Stimulated activated CD4-positive, alpha-beta T cell treated with anti-CD3 and anti-CD28 coated beads, Interleukin-1b, Interleukin-23, amount 100 ng/mL, for 4 hours (primary cell): ENCODE measurements at regions not wholly inside any gene's neighbourhood (a gene's known extent, or its start where the extent isn't known, plus 50 kb on each side); places are given as distances from the start of the nearest gene placed in this dataset.
"Not testable (repeated sequence)": the region's sequence is repeated elsewhere in the genome, so short reads cannot be mapped to it uniquely, and the experiment has no call there.

Source experiments
- DNase-seq, 2 donors: peaks; one replicate each; pipeline ENCODE4 v3.0.0-alpha.2; 2020; ENCODE audit warnings: low read depth in 2 of 2

DNA sequence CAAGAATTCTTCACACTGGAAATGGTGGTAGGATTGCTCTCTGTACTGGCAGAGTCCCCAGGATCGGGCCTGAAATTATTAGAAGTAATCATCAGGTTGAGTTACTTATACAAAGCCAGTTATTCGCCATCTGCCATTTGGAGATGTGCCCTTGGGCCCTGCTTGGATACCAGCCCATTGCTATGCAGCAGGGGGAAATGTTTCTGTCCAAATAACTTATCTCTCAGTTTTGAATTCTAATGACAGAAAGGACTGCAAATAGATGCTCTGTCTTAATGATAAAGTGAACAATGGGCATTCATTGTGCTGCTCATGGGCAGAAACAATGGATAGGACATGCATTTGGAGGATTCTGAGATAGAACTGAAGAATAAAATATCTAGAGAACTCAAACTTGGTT, 139.1 kb upstream of the PELI2 start:
- DNase-seq: no peak

DNA sequence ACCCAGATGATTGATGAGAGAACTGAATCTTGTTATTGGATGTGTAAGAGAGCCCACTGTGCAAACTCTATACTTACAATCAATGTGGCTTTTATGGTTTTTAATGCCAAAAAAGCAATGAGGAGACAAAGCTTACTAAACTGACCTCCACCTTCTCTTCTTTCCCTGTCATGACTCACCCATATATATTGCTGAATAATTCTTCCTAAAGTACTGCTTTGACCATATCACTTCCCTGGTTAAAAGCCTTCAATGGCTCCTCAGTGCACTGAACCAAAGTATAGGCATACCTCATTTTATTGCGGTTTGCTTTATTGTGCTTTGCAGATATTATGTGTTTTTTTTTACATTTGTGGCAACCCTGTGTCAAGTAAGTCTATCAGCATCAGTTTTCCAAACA, 138.4 kb upstream of the PELI2 start:
- DNase-seq: no peak

DNA sequence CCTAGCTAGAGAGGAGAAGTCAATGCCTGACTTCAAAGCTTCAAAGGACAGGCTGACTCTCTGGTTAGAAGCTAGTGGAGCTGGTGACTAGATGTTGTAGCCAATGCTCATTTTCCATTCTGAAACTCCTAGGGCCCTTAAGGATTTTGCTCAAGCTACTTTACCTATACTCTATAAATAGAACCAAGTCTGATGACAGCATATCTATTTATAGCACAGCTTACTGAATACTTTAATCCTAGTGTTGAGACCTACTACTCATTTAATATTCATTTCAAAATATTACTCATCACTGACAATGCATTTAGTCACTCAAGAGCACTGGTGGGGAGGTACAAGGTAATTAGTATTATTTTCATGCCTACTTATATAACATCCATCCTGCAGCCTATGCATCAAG, 137.2 kb upstream of the PELI2 start:
- no peak for DNase-seq

DNA sequence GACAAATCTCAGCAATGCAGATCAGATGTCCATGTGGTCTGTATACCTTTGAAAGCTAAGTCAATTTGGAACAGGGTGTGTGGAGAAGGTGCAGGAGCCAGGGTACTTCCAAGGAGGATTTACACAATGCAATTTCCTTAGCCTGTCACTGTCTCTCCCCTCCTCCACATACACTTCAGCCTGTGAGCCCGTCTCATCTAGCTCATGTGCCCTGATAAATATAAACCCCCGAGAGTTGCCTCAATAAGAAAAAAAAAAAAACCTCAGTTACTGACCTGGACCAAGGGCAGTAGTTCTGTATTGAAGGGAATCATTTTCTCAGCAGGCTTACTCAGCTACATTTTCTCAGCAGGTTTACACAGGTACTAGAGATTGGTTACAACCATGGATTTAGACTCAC, 132.1 kb upstream of the PELI2 start:
- no peak for DNase-seq

DNA sequence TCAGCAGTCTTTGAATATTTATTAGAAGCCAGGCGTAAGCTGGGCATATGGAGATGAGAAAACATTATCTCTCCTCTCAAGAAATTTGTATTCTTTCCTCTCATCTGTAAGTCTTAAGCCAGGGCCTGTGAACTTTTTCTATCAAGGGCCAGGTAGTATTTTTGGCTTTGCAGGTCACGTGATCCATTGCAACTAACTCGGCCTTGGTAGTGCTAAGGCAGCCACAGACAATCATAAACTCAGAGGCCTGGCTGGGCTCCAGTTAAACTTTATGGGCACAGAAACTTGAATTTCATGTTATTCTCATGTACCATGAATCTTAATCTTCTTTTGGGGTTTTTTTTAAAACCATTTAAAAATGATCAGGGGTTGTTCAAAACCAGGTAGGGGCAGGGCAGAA, 117.4 kb upstream of the PELI2 start:
- no peak for DNase-seq

DNA sequence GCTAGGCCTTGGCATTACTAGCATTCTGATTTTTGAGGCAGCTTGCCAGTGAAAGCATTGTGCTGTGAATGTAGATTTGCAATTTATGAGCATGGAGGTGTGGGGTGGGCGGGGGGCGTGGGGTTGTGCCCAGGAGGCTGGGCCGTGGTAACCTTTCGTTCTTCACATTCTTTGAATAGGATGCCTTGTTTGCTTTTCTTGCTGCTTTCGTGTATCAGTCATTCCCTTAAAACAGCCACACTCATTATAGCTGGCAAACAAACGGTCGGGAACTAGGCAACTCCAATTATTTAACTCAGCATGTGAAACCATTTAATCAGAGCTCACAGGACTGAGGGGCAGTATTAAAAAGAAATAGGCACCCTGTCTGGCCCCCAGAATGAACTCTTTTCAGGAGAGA, 115.9 kb upstream of the PELI2 start:
- DNase-seq: no peak

DNA sequence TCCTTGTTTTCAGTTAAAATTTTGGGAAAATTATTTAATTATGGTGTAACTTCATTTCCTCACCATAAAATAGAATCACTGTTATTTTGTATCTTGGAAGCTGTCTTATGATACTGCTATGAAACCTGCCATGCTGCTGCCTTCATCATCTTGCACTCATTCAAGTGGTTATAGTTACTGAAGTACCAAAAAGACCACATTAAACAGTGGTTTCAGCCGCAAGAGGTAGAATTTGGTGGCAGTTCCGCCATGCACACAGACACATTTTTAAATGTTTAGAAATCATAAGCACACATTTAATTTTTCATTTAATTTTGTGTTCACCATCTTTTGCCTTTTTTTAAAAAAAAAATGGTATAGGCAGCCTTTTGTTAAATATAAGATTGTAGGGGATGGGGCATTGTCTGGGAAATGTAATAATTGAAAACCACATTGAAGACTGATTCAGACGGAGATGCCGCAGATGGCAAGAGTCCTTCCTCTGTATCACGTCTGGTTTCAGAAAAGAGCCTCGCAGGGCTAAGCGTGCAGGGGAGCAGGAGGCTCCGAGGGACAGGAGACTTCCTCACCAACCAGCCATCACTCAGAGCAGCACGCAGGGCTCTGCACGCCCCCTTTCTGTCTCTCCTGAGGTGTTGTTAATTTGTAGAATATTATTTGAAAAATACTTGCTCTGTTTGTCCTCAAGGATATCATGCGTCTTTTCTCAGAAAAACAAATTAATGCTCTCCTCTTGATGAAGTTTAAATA, 115.2 kb upstream of the PELI2 start:
- DNase-seq: peak in 1 of 2 donors; percentile 6

DNA sequence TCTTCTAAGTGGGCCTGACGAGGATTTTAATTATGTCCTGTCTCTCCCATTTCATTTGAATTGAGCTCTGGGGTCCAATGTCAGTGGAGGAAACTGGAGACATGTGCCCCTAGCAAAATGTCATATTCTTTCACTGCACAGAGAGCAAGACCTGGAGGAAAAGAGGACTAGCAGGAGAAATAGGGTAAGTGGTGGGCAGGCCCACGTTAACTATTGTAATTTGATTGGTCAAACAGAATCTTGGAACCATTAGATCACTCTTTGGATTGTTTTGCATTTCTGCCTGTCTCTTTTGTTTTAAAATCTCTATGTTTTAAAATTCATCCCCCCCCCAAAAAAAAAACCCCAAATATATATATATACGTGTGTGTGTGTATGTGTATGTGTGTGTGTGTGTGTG, 113.9 kb upstream of the PELI2 start:
- no peak for DNase-seq

DNA sequence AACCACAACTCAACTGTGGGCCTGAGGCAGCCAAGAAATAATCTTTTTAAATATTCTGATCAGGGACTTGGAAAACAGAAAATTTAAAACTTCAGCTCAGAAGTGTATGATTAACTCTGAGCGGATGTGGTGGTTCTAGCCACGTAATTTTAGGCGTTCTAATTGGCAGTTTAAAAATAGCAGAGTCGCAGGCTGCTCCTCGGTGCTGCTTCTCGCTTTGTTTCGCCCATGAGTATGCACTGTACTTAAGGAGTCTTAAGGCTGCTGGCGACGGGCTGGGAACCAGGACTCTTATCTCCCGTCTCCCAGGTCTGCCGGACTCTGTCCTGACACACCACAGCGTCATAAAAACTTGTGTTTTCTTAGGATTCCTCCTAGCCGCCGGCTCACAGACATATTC, 113.4 kb upstream of the PELI2 start:
- no peak for DNase-seq

DNA sequence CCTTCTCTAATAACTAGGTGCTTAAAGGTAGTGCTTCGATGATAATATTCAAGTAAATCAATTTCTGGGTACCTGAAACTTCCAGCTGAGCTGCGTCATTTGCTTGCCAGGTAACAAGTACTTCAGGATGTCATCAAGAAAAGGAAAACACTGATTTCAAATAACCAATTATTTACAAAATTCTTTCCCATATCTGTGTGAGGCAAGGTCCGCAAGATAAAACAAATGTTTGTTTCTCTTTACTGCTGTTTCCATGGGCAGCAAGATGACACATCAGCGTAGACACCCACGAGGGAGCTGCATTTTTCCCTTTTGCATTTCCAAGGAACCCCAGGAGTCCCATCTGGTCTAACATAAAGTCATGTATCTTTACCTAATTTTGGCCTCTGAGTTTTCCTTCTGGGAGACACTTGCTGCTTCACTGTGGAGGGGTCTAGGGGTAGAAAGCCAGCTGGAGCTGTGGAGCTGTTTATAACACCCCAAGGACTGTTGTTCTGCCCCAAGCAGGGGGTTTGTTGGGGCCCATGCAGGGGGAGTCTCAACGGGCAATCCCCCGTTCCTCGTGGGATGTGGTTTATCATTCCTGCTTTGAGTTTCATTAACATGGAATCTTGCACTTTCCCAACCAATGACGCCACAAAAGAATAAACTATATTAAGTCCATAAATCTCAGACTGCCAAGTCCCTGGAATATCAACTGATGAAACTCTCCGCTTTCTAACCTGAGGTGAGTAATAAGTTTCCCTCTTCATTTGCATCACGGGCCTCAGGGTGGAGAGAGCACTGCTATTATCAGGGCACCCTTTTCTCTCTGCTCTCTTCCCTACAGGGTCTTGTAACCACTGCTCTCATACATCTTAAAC, 112.8 kb upstream of the PELI2 start:
- no peak for DNase-seq

DNA sequence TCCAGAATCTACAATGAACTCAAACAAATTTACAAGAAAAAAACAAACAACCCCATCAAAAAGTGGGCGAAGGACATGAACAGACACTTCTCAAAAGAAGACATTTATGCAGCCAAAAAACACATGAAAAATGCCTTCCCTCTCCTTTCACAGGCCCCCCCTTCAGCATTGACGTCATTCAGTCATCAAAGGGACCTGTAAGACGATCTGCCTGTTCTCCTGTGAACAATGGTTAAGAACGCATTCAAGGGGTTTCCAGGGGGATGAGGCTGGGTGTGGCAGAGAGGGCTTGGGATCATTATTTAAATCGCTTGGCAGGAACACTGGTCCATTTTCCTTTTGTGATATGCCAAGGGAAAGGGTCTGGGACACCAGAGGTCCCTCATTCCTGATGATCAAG, 110.7 kb upstream of the PELI2 start:
- DNase-seq: not testable (repeated sequence)

DNA sequence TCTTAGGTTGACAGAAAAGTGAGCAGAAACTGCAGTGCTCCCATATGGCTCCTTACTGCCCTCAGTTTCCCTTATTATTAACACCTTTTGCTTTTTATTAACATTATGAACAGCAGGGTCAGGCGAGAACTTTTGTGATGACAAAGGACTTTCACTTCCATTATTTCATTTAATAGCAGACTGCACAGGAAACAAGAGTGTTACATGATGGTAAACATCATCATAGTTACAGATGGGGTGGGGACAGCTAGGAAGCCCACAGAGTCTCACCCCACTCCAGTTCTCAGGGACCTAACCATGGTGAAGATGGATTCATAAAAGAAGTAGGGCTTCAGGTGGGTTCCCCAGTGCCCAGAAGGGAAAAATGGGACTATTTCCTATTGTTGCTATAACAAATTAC, 110.1 kb upstream of the PELI2 start:
- no peak for DNase-seq

DNA sequence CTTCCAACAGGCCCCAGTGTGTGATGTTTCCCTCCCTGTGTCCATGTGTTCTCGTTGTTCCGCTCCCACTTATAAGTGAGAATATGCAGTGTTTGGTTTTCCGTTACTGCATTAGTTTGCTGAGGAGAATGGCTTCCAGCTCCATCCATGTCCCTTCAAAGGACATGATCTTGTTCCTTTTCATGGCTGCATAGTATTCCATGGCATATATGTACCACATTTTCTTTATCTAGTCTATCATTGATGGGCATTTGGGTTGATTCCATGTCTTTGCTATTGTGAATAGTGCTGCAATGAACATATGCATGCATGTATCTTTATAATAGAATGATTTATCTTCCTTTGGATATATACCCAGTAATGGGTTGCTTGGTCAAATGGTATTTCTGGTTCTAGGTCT, 109.5 kb upstream of the PELI2 start:
- DNase-seq: not testable (repeated sequence)

DNA sequence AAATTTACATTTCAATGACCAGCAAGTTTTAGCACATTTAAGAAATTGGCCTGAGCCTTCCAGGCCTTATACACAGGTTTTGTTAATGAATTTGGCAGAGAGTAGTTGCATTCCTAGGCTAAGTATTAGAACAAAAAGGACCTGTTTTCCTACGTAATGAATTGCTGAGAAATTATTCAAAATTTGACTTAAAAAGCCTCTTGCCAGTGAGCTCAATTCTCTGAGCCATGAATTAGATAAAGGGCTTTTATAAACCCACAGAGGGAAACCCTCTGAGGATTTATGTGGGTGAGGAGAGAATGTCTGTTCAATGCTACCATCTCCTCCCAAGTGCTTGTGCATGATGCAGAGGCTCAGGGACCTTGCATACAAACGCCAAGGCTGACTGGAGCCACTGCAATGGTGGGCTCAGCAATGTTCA, 94.5 kb upstream of the PELI2 start:
- no peak for DNase-seq

DNA sequence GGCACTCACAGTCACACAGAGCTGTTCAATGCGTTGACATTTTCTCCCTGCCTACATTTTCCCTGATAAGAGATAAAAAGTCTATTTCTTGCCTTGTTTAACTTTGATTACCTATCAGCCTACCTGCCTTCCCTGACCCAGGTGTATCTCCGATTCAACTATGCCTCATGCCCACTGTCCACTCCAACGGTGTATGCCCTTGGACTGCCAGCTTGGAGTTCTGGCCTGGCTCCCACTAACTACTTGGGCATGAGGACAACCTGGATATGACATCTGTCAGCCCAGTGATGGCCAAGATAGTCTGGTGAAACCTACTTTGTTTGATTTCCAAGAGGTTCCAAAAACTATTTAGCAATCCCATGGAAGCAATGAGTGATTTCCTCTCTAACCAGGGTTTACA, 93.0 kb upstream of the PELI2 start:
- DNase-seq: no peak

DNA sequence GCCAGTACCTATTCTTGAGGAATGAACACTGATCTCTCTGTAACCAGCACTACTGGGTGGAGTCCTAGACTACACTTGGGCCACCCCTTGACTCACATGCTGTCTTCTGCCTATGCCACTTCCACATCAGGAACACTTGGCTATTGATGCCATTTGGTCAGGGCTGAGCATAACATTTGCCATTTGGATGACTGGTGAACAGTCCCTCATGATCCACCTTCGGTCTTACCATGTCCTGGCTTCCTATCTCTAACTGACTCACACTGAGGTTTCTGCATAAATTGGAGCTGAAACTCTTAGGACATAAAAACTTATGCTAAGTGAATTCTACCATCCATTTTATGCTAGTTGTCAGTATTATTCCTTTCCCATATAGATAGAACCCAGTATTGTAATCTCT, 91.7 kb upstream of the PELI2 start:
- DNase-seq: no peak

DNA sequence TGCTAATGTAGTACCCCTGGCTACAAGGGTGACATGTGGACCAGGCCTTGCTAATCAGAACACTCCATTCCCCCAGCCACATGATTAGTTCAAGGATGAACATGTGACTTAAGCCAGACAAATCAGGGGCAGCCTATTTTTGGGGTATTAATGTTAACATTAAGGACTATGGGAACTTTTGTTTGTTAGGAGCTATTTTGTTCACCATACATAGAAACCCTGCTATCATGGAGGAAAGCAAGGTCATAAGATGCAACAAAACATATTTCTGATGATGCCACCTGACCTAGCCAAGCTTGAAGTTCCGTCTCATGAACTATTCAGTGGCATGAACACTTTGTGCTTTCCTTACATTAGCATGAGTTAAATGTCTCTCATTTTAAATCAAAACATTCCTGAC, 90.8 kb upstream of the PELI2 start:
- DNase-seq: no peak

DNA sequence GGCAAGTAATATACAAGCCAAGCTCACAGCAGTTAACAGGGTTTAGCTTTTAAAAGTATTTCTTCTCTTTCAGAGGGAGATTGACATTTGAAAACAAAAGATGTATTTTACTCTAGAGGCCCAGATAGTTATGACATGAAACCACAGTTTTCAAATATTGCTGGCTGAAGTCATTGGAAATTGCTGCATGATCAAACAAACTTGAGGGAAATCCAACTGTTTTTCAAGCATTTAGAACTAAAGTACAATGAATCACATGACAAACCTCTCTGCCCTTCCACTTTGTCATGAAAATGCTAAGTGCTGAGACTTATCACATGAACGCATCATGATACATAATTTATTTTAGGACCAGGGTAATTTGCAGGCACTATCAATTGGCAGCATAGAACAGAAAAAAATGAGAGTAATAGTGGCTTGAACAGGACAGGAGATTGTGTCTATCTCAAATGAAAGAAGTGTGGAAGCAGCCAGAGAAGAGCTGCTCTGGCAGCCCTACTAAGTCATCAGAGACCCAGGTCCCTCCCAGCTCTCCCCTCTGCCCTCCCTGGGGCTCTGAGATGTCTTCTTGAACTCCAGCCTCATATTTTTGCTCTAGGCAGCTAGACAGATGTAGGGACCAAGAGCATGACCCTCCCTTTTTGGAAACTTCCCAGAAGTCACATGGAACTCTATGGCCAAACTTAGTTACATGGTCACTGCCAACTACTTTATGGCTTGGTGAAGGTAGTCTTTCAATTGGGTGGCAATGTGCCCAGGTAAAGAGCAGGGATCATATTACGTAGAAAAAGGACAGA, 90.1 kb upstream of the PELI2 start:
- no peak for DNase-seq

DNA sequence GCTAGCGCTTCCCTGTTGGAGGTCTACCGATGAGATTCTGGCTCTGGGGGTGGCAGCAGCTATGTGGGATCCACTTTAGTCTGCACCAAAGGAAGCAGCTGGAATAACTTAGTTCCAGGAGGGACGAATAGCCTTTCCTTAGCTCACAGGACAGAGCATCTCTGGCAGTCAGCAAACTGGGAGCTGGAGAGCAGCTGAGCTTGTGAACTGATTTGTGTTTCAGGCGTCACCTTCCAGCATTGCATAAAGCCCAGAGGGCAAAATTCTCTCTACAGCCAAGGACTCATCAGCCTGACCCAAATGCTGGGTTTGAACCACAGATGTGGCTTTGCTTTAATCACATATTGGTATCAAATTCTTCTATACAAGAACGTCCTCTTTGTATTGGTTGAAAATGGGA, 81.9 kb upstream of the PELI2 start:
- DNase-seq: no peak

DNA sequence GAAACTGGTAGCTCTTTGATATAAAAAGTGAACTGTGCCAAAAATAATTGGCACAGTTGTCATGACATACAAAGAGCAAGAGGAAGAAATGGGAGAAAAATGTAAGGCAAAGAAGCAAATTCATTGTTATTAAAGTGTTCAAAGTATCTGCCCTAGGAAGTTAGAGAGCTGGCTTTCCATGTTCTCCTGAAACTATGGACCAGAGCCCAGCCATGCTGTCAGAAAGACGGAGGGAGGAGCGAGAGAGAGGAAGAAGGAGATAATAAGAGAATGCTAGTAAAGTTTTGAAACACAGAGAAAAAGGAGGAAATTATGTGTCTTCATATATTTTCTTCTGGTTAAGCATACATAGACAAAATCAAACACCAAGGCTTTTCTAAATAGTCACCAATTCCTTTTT, 78.1 kb upstream of the PELI2 start:
- no peak for DNase-seq

DNA sequence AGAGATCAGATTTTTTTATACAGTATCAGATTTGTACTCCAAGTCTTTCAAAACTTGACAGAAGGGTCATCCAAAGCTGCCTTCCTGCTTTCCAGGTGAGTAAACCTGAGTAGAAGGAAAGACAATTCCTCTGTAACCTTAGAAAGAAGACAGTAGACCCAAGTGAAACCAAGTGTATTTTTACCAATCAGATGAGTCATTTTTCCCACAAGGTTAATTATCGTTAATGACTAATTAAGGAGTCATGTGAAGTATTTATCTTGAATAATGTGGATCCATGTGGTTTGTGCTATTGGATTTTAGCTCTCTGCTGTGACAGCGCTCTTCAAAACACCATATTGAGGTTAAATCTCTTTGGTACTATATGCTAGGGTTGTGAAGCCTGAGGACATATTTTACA, 74.0 kb upstream of the PELI2 start:
- no peak for DNase-seq

DNA sequence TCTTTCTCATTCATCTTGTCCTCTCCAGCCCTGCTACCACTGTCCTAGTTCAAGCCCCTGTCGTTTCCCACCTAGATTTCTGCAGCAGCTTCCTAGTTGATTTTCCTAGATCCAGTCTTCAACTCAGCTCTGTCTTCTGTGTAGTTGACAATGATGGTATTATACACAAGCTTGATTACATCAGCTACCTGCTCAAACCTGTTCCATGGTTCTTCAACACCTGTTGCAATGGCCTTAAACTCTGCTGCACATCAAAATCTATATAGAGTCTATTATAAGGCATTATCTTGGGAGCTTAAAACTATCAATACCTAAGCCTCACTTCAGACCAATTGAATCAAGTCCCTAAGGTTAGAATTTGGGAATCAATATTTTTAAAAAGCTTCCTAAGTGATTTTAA, 71.7 kb upstream of the PELI2 start:
- no peak for DNase-seq

DNA sequence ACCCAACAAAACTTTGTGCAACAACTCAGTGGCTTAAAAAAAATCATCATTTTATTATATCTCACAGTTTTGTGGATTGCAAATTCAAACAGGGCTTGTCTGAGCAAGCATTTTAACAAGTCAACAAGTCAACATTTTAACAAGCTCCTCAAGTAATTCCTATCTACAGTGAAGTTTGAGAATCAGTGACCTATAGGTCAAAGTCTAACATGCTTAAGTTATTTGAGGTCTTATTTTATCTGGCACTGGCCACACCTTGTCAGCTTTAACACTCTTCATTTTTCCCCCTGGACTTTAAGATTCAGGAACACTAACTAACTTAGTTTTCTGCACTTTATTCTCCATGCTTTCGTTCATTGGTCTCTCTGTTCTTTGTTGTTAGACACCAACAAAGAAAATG, 71.2 kb upstream of the PELI2 start:
- DNase-seq: no peak
